Ishikawa (cell line): ENCODE measurements at regions not wholly inside any gene's neighbourhood (a gene's known extent, or its start where the extent isn't known, plus 50 kb on each side); places are given as distances from the start of the nearest gene placed in this dataset.

Experiments
- CREB1 ChIP-seq: IDR thresholded peaks from 2 replicates; pipeline ENCODE4 v1.6.1; 2012; ENCODE audit warnings: low read depth
- EP300 ChIP-seq: IDR thresholded peaks from 2 replicates; pipeline ENCODE4 v1.6.1; 2012; ENCODE audit warnings: borderline replicate concordance
- FOXM1 ChIP-seq: IDR thresholded peaks from 2 replicates; pipeline ENCODE4 v1.6.1; 2012; ENCODE audit warnings: low read depth, borderline replicate concordance
- MAX ChIP-seq: IDR thresholded peaks from 2 replicates; pipeline ENCODE4 v1.6.1; 2012
- NFIC ChIP-seq: IDR thresholded peaks from 2 replicates; pipeline ENCODE4 v1.6.1; 2012
- RAD21 ChIP-seq: IDR thresholded peaks from 2 replicates; pipeline ENCODE4 v1.6.1; 2012; ENCODE audit warnings: low read depth
- TAF1 ChIP-seq: IDR thresholded peaks from 2 replicates; pipeline ENCODE4 v1.6.1; 2012; ENCODE audit warnings: low read depth, mild to moderate bottlenecking
- TCF12 ChIP-seq: IDR thresholded peaks from 2 replicates; pipeline ENCODE4 v1.6.1; 2012; ENCODE audit warnings: low read depth
- TEAD4 ChIP-seq: IDR thresholded peaks from 2 replicates; pipeline ENCODE4 v1.6.1; 2012
- YY1 ChIP-seq: IDR thresholded peaks from 2 replicates; pipeline ENCODE4 v1.6.1; 2012; ENCODE audit warnings: low read depth
- ZBTB7A ChIP-seq: IDR thresholded peaks from 2 replicates; pipeline ENCODE4 v1.6.1; 2012; ENCODE audit warnings: low read depth
- TF ChIP-seq, protein P1 (sequence below): IDR thresholded peaks from 2 replicates; pipeline ENCODE4 v1.6.1; 2012; ENCODE audit warnings: low read depth, mild to moderate bottlenecking

GRCh38 chr6:120682145-120682544 lies 652.1 kb downstream of the TBC1D32 start:
- TF ChIP-seq ZBTB7A (no peak), CREB1 (no peak), NFIC (no peak), MAX (no peak), TAF1 (no peak), TCF12 (no peak), FOXM1 (no peak), TEAD4 (no peak), YY1 (no peak), EP300 (no peak), RAD21 (no peak)
- TF ChIP-seq, protein P1, sequence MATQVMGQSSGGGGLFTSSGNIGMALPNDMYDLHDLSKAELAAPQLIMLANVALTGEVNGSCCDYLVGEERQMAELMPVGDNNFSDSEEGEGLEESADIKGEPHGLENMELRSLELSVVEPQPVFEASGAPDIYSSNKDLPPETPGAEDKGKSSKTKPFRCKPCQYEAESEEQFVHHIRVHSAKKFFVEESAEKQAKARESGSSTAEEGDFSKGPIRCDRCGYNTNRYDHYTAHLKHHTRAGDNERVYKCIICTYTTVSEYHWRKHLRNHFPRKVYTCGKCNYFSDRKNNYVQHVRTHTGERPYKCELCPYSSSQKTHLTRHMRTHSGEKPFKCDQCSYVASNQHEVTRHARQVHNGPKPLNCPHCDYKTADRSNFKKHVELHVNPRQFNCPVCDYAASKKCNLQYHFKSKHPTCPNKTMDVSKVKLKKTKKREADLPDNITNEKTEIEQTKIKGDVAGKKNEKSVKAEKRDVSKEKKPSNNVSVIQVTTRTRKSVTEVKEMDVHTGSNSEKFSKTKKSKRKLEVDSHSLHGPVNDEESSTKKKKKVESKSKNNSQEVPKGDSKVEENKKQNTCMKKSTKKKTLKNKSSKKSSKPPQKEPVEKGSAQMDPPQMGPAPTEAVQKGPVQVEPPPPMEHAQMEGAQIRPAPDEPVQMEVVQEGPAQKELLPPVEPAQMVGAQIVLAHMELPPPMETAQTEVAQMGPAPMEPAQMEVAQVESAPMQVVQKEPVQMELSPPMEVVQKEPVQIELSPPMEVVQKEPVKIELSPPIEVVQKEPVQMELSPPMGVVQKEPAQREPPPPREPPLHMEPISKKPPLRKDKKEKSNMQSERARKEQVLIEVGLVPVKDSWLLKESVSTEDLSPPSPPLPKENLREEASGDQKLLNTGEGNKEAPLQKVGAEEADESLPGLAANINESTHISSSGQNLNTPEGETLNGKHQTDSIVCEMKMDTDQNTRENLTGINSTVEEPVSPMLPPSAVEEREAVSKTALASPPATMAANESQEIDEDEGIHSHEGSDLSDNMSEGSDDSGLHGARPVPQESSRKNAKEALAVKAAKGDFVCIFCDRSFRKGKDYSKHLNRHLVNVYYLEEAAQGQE = no peak
